ENCODE measurements at regions not wholly inside any gene's neighbourhood (a gene's known extent, or its start where the extent isn't known, plus 50 kb on each side); places are given as distances from the start of the nearest gene placed in this dataset.

DNA sequence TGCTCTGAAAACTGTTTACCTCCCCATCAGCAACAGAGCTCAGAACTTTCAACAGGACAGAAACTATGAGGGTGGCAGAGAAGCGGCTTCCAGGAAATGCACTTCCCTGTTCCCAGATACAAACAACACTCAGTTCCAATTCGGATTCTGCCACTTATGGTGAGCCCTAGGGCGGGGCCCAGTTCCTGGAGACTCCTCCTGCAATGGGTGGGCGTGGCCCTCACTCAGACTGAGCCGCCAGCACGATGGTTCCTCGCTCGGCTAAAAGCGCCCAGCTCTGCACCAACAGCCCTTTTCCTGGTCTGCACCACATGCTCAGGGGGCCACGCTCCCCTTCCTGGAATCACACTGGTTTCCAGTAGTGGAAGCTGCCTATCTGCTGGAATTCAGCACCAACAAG lies 314.1 kb downstream of the CTTN start:
- DNase-seq = no peak

DNA sequence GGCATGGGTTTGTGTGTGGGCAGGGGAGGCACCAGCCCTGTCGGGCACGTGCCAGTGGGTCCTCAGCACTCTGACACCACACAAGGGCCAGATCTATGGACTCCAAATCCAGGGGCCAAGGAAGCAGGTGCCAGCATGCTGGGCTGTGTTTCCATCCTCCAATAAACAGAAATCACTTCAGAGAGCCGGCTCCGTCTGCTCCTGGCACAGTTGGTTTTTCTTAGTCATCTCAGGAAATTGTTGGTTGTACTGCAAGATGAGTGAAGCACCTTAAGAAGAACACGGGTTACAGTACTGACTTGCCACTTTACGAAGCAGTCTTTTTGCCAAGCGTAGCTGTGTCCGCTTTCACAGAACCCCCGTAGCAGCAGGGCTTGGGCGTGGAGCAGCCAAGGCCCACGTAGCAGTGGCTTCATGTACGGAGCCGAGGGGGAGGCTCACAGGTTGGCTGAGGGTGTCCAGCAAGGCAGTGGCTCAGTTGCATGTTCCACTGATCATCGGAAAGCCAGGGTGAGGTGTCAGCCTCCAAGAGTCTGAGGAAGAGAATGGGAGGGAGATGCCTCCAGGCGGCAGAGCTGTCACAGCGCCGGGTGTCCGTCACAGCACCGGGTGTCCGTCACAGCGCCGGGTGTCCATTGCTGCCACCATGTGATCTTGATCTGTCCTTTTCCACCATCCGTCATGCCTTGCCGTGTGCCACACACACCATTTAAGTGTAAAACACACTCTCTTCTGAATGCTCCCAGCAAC lies 314.9 kb downstream of the CTTN start:
- DNase-seq = no peak

DNA sequence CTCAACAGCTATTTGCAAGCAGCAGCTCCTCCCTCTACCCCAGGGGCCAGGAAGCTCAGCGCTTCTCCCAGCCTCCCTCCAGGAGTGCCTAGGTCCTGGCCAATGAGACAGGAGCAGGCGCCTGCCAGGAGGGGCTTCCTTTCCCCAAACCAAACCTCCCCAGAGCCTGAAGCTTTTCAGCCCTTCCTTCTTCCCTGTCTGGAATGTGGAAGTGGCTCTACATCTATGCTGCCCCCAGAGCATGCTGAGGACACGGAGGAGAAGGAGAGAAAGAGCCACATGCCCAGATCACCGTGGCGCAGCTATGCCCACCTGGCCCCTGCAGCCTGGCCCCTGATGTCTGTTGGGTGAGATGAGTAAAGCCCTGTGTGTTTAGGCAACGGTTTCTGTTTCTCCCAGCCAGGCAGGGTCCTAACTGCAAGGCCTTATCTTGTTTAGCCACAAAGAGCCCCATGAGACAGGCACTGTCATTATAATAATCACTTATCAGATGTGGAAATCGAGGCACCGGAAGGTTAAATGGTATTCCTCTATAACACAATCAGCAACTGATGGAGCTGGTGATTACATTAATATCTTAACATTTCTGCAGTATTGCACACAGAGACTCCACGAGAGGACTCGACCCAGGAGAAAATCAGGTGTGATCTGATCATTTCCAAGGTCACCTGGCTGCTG lies 315.8 kb downstream of the CTTN start:
- no peak for DNase-seq

DNA sequence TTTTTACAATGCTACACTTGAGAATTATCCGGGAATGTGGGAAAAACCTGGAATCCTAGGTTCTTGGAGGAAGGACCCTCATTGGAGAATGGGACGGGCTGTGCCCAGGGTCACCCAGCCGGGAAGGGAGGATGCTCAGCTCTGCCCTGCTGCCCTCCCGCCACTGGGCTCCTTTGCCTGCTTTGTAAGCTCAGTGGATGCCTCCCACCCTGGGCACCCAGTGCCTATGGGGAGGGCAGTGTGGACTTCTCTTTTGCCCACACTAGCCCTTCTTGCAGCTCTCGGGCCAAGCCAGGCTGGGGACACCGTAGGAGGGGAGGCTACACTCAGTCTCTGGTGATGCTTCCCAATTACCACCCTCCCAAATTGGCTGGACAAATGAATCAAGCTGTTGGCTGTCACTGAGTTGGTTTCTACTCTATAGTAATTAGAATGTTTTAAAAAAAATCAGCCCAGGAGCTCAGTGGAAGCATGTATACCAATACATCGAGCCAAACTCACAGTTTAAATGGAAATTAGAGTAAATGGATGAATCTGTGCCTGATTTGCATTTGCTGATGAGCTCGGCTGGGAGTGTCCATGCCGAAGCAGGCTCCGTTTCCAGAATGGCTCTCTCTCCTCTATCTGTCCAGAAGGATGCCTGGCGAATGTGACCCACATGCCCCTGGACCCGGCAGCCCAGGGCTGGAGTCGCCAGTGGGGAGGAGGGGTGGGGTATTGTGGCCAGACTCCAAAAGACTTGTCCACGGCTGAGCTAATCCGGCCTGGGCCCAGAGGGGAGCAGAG lies 317.0 kb downstream of the CTTN start:
- DNase-seq = no peak

DNA sequence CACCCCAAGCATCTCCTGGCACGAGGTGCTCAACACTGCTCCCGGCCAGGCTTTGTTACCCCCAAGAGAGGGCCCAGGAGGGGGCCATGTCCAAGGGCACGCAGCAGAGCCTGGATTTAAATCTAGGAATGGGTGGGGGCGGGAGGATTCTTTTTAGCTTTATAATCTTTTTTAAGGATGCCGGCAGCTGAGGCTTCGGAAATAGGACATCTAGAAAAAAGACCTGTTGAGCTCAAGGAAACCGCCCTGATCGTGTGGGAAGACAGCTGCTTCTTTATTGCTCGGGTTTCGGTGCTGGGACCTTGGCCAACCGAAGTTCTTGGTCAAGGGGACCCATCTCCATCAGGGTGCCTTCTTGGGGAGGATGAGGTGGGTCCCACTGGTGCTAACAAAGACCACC lies 317.9 kb downstream of the CTTN start:
- no peak for DNase-seq

DNA sequence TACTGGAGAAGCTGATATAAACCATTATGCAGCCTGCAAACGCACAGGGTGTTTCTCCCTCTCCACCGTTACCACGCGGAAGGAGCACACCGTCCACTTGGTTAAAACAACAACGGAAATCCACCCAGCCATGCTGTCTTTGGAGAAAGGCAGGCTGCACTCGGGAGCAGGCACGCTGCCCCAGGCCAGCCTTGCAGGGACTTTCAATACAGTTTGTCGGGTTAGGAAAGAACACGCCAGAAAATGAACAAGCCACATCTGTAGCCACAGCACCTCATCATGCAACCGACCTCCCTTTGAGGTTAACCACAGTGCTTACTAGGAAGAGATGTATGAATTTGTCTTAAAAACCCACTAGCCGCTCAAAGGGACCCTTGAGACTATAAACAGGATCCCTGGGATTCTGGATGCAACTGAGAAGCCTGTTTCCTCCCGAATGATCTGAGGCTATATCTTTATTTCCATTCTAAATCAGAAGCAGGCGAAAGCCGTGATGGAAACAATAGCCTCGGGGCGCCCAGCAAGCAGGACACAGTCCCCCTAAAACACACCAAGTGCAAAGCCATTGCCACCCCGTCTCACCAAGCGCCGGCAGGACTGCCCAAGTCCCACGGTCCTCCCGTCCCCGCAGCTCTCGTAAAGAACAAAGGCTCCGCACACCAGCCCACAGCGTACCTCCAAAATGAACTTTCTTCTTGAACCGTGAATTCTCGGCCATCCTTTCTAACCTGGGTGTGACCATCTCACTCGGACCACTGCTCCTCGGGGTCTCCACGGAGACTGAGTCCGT lies 318.9 kb downstream of the CTTN start:
- no peak for DNase-seq

DNA sequence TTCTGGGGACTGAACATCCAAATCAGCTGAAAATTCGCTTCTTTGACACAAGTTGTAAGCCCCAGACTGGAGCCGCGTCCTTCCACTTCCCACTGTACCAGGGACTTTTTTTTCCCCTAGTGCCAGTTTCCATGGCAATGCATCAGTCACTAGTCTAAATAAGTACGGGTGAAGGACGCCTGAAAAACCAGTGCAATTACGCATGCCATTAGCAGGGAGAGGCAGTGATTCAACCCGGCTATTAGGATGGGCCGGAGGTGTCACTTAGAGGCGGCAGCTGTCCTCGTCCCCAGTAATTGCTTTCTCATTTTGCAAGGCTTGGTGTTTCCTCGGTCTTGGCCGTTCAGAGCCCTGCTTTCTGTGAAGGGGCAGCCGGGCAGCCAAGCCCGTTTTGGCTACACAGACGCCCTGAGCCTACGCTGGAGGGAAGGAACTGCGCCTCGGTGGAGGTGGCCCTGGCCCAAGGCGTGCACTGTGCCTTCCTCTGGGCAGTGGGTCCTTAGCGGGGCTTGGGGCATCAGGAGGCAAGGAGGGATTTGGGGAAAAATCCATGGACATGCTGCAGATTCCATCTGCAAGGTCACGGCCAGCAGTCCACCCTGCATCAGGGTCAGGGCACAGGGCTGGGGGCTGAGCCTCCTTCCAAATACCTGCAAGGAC lies 319.7 kb downstream of the CTTN start:
- no peak for DNase-seq

DNA sequence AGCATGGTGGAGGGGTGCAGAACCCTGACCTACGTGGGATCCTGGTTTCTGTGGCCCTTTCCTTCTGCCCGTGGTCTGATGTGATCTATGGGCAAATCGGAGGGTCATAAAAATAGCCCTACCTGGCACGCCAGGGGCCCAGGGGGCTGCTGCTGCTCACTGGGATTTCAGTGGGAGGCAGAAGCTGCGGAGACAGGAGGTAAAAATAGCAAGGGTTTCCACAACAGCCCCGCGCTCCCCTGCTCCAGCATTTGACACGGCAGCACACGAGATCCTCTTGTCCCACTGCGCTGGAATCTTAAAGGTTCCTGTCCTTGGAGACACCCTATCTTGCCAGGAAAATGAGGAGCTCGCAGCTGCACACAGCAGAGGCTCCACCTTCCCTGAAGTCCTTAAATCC lies 321.2 kb downstream of the CTTN start:
- DNase-seq = no peak

DNA sequence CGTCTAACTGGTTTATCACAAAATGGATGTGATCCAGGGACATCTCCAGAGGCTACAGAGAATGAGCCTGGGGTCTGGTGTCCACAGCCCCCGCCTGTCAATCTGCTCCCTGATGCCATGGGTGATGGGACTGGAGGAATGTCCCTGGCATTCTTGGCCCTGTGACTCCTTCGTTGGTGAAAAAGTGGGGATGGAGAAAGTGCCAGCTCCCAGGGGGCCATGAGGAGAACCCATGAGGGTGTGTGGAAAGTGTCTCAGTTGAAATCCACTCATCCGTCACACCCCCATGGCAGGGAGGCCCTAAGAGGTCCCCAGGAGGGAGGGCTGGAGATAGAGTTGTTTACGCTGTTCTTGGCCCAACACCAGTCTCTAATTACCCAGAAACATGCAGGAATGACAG lies 322.0 kb downstream of the CTTN start:
- peak; percentile 10 for DNase-seq

DNA sequence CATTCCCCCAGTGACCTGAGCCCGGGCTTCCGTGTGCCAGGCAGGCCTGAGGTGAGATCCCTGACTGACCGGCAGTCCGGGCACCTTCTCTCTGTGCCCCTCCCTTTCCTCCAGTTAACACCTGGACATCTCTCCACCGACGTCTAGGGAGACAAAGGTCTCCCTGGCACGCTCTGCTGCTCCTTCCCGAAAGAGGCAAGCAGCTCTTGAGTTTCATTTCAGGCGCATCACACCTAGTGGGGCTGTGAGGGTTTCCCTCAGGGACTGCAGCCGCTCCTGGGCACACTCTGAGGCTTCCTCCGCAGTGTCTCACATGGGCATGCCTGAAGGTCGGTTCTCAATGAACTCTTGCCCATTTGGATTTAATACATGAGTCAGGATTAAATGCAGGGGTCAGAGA lies 322.7 kb downstream of the CTTN start:
- peak; percentile 4 for DNase-seq

DNA sequence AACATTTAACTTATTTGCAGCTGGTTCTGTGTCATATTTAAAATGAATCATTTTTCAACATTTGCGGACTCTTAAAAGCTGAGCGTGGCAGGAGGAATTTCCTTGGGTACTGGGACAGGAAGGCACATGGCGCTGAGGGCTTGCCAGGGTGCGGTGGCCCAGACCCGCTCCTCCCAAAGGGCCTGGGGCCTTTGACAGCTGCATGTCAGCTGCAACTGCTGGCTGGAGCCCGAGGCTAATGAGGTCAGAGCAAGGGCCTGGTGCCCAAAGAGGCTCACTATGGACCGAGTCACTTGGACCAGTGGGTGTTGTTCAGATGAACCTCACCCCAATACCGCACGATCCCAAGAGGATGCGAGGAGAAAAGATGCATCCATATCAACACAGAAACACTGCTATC lies 326.9 kb downstream of the CTTN start:
- DNase-seq = no peak

DNA sequence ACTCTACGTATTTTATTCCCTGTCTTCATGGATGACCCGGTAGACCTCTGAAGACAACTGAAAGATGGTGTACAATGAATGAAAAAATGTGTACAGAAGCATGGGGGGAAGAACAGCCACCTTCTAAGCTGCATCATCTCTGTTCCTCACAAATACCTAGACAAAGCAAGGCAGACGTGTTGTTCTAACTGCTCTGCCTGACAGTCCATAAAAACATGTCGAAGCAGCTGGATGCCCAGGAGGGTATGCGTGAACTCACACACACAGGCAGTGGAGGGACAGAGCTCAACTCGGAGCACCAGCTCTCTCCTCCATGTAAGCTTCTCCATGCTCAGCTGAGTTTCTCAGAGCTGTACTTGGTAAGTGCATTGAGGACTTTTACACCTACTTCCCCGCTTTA lies 327.4 kb downstream of the CTTN start:
- no peak for DNase-seq

DNA sequence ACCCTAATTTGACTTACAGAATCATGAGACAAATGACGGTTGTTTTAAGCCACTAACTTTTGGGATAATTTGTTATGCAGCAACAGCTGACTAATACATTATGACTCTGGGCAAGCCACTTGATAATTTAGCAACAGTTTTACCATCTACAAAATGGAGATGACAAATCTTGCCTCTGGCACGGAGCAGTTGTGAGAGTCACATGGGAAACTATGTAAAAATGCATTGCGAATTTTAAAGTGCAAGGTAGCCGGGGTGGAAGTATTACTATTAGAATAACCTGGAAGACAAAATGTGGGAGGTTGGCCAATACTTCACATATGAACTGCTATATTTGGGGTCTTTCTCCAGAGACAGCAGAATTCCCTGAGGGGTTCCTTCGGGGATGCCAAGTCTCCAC lies 328.7 kb downstream of the CTTN start:
- no peak for DNase-seq

DNA sequence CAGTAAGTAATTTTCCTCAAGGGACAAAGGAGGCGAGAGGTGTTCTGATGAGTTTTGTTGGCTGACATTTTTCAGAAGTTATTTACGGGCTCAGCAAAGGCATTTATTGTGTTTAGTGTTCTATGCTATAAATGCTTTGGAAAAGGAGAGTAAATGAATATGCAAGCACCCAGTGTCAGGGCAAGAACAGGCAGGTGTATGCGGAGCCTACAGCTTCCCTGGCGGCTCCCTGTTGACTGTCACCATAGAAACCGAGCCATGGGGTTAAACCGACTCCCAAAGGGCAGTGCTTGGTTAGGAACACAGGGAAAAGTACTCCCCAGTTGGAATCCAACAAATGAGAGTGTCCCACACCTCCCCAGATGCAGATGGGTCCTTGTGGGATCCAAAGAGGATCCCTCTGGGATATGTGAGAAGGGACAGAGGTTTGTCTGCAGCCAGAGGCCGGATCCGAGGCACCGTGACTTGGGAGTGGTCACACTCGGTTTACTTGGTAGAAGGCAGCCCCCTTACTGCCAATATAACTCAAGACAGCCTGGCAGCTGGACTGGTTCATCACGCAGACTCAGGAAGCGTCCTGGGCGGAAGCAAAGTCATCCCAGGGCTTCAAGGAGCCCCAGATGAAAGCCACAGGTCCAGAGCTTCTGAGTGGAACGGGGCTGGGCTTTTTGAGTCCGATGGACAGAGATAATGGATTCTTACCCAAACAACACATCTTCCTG lies 329.7 kb downstream of the CTTN start:
- peak; percentile 63 for DNase-seq

DNA sequence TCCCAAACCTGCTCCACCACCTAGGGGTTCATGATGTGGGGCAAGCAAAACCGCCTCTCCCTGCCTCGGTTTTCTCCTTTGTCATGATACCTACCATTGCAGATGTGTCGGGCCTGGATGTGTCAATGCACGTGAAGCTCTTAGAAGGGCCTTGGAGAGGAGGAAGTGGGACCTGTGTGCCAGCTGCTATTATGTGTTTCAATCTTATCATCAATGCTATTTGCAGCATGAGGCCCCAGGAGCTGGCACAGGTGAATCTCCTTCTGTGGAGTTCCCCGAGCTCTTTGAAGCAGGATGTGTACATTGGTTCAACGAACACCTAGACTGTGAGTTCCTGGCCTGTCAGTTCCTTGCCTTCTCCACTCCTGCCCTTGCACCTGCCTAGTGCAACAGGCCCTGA lies 331.6 kb downstream of the CTTN start:
- peak; percentile 31 for DNase-seq

DNA sequence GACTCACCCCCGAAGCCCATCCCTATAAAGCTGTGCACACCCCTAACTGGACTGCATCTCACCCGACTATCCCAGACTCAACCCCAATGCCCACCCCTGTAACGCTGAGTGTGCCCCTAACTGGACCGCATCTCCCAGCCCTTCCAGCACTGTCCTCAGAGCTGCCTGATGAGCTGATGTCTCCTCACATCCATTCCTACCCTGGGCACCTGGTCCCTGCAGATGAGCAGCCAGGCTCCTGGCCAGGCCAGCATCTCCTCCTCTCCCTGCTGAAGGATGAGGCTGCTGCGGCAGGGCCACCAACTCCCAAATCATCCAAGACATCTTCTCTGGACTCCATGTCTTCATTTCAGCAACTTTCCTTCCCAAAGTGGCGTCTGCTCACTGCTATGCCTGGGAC lies 332.1 kb downstream of the CTTN start:
- DNase-seq = no peak

DNA sequence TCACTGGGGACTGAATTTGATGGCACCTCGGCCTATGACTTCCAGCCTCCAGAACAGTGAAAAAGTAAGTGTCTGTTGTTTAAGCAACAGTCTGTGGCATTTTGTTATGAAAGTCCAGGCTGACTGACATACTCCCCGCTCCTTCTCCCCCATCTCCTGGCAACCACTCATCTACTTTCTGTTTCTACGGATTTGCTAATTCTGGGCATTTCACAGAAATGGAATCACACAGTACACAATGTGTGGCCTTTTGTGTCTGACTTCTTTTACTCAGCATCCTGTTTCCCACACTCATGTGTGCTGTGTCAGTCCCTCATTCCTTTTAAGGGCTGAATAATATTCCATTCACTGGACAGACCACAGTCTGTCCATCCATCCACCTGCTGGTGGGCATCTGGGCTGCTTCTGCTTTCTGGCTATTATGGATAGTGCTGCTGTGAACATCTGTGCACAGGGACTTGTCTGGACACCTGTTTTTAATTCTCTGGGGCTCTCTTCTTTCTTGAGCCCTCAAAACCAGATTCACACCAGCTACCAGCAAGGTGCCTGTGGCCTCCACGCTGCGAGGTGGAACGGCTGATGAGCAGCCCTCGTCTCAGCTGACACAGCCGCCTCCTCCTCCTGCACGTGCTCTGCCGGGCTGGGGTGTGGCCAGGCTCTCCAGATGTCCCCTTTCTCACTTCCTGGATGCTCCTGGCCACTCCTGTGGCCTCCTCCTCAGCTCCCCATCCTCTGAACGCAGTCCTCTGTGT lies 333.1 kb downstream of the CTTN start:
- no peak for DNase-seq

DNA sequence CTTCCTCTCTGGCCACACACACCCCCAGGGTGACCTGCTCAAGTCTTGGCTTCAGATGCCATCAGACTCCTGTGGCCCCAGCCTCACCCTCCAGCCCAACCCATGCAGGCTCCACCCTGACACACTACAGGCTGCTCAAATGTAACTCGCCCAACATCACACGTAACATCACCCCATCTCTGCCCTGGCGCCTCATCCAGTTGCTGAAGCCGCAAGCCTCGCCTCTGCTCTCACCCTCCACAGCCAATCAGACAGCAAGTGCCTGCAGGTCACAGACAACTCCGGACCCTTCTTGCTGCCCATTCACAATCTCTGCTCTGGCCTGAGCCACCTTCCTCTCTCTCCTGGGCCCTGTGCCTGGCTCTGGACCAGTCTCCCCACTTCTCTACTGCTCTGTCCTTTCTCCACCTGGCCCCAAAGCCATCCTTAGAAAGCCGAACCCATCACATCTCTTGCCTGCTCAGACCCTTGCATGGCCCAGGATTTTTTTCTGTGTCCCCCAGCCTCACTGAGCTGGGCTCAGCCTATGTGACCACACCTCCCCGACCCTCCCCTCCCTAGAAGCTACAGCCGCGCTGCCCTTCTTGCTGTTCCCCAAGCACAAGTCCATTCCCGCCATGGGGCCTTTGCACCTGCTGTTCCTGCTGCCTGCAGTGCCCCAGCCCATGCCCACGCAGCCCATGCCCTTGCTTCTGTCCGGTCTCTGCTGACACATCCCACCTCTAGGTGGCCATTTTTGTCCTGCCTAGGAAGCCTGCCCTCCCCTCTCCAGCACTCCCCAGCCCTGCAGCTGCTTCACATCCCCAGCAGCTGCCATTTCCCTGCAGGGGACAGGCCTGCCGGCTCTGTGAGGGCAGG lies 333.9 kb downstream of the CTTN start:
- DNase-seq = no peak

DNA sequence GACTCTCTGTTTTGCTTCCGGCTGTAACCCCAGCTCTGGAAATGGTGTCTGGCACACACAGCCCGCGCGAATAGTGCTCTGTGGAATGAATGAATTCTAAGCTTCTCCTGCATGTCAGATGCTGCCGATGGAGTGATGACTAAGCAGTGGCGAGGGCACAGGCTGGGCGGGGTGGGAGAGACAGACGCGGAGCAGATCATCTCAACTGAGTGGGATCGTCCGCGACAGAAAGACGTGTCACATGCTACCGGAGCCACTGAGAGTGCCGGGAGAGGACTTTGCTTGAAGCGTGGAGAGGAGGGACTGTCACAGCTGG lies 334.5 kb downstream of the CTTN start:
- DNase-seq = no peak
